K562 (cell line): ENCODE measurements at regions not wholly inside any gene's neighbourhood (a gene's known extent, or its start where the extent isn't known, plus 50 kb on each side); places are given as distances from the start of the nearest gene placed in this dataset.

Source experiments
- CCAR2 ChIP-seq: fragments of 200-400 bp; formaldehyde crosslinking; IDR thresholded peaks from 2 replicates; pipeline ENCODE4 v1.6.1; 2017; ENCODE audit warnings: mild to moderate bottlenecking, low read depth, low read length
- CREB5 ChIP-seq: fragments of 250-450 bp; sonication (Bioruptor Pico); IDR thresholded peaks from 2 replicates; pipeline ENCODE4 v1.5.0; 2020; ENCODE audit warnings: mild to moderate bottlenecking
- DACH1 ChIP-seq: fragments of 450-650 bp; IDR thresholded peaks from 2 replicates; pipeline ENCODE4 v1.6.1; 2018; ENCODE audit not compliant: partially characterized antibody
- E2F8 ChIP-seq: fragments of 450-650 bp; IDR thresholded peaks from 2 replicates; pipeline ENCODE4 v1.7.1; 2018; ENCODE audit warnings: mild to moderate bottlenecking, low read depth; ENCODE audit not compliant: partially characterized antibody
- FOSL1 ChIP-seq: fragments of 200-800 bp; sonication (Bioruptor generic); conservative IDR thresholded peaks from 2 replicates; pipeline ENCODE4 v1.6.1; 2016; ENCODE audit warnings: missing genetic modification characterization, missing compliant biosample characterization
- FOXK2 ChIP-seq, 2 experiments: fragments of 450-650 bp; IDR thresholded peaks in 1 of 2; conservative IDR thresholded peaks in 1 of 2; 2 replicates each; pipeline ENCODE4 v1.6.1; 2016; ENCODE audit warnings: low read depth in 2 of 2, mild to moderate bottlenecking in 1 of 2
- MEIS2 ChIP-seq: fragments of 450-650 bp; IDR thresholded peaks from 2 replicates; pipeline ENCODE4 v1.6.1; 2014; ENCODE audit warnings: mild to moderate bottlenecking; ENCODE audit not compliant: partially characterized antibody
- MXD1 ChIP-seq: fragments of 250-450 bp; sonication (Bioruptor Pico); IDR thresholded peaks from 2 replicates; pipeline ENCODE4 v1.8.0; 2021; ENCODE audit warnings: borderline replicate concordance, mild to moderate bottlenecking, moderate library complexity; ENCODE audit not compliant: poor library complexity, severe bottlenecking
- NCOR1 ChIP-seq: fragments of 450-650 bp; IDR thresholded peaks from 2 replicates; pipeline ENCODE4 v1.6.1; 2016; ENCODE audit warnings: mild to moderate bottlenecking, moderate library complexity
- NRF1 ChIP-seq, 2 experiments: fragments of 450-650 bp; IDR thresholded peaks in 1 of 2; conservative IDR thresholded peaks in 1 of 2; 2 replicates each; pipeline ENCODE4 v1.6.1; 2014; ENCODE audit warnings: mild to moderate bottlenecking in 2 of 2
- PCBP1 ChIP-seq: fragments of 200-400 bp; formaldehyde crosslinking; IDR thresholded peaks from 2 replicates; pipeline ENCODE4 v1.6.1; 2018; ENCODE audit warnings: mild to moderate bottlenecking, low read depth, low read length; ENCODE audit not compliant: poor library complexity, severe bottlenecking
- PRDM10 ChIP-seq: fragments of 450-650 bp; IDR thresholded peaks from 2 replicates; pipeline ENCODE4 v1.6.1; 2018; ENCODE audit not compliant: partially characterized antibody
- RHOXF2B ChIP-seq: fragments of 250-450 bp; sonication (Bioruptor Pico); conservative IDR thresholded peaks from 2 replicates; pipeline ENCODE4 v1.5.1; 2021
- SOX6 ChIP-seq: fragments of 450-650 bp; IDR thresholded peaks from 2 replicates; pipeline ENCODE4 v1.6.1; 2014; ENCODE audit warnings: mild to moderate bottlenecking
- ZBTB34 ChIP-seq: fragments of 250-450 bp; sonication (Bioruptor Pico); IDR thresholded peaks from 2 replicates; pipeline ENCODE4 v1.8.0; 2021; ENCODE audit warnings: mild to moderate bottlenecking, moderate library complexity
- ZKSCAN1 ChIP-seq: fragments of 150-350 bp; IDR thresholded peaks from 2 replicates; pipeline ENCODE4 v1.6.1; 2016; ENCODE audit warnings: low read depth, low read length
- ZNF224 ChIP-seq: sonication (generic); formaldehyde crosslinking; IDR thresholded peaks from 2 replicates; pipeline ENCODE4 v1.8.0; 2022; ENCODE audit warnings: mild to moderate bottlenecking, missing genetic modification reagents

GRCh38 chr6:27838058-27838944, 73.9 kb downstream of the OR2B2 start (continued):
- TF ChIP-seq MXD1 (no peak), CREB5 (CRISPR knock-in tag) (no peak), ZKSCAN1 (peak; percentile 80), FOXK2 (conservative IDR thresholded peaks at IDR 0.05 in 1 of 2, IDR thresholded peaks at IDR 0.05 in 1 of 2; ENCODE audit: low read depth in 2 of 2) (peak; percentile 68 to 88; a peak in 3 of 4 replicates), DACH1 (peak; percentile 58), FOSL1 (tag) (peak; percentile 59), PRDM10 (peak; percentile 58), NRF1 (conservative IDR thresholded peaks at IDR 0.05 in 1 of 2, IDR thresholded peaks at IDR 0.05 in 1 of 2) (peak; percentile 86 to 89), ZNF224 (CRISPR knock-in tag) (peak; percentile 89), CCAR2 (no peak), ZBTB34 (CRISPR knock-in tag) (no peak), MEIS2 (peak; percentile 28), E2F8 (peak; percentile 72), SOX6 (peak; percentile 43), PCBP1 (peak; percentile 86), RHOXF2B (no peak), NCOR1 (peak; percentile 46)
